ENCODE measurements at regions not wholly inside any gene's neighbourhood (a gene's known extent, or its start where the extent isn't known, plus 50 kb on each side); places are given as distances from the start of the nearest gene placed in this dataset.
A peak's percentile ranks its signal among the peaks of the same experiment; 100 is the strongest.

- DNase-seq (ENCODE audit: low read depth) = no peak
- no peak overlapping the region for H3K4me3 ChIP-seq (ENCODE audit: low read depth, low read length)
- TF ChIP-seq CTCF (IDR thresholded peaks at IDR 0.05; ENCODE audit: control insufficient read depth, extremely low read depth, insufficient read depth) = no peak
Measured at GRCh38 chr22:48490500-48491411, 1336.9 kb downstream of the BRD1 start.

DNA sequence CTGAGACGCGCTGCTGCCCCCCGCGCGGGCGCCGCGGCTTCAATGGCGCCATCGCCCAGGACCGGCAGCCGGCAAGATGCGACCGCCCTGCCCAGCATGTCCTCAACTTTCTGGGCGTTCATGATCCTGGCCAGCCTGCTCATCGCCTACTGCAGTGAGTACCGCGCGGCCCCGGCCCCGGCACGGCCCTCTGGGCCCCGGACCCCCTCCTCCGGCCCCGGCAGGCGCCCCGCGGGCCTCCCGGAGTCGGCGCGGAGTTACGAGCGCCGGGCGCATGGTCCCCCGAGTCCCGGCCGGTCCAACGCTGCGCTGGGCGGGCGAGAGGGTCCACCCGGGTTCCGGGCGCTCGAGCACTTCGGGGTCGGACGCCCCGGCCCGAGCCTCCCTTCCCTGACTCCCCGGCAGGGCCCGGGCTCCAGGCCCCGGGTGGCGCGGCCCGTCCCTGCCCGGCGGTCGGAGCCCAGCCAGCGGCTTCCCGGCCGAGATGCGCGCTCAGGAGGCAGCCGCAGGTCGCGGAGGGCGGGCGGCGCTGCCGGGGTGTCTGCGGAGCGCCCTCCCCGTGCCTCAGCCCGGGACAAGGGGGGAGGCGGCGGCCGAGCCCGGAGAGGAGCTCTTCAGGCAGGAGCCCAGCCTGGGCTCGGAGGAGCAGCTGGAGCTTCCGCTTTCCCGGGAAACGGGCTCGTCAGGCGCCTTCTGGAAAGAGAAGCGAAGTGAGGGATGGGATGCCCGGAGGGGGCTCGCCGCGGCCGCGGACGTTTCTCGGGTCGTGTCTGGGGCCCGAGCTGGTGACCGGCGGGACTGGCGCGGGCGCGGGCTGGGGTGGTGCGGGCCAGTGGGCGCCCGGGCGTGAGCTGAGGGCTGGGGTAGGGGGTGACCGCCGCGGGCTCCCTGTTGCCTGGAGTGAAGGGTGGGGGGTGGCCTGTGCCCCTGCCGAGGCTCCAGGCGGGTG is 1337.8 kb downstream of the BRD1 start:
- no peak for DNase-seq (ENCODE audit: low read depth)
- TF ChIP-seq CTCF (IDR thresholded peaks at IDR 0.05; ENCODE audit: control insufficient read depth, extremely low read depth, insufficient read depth) = no peak
- peak overlapping the region; percentile 37 for H3K4me3 ChIP-seq (ENCODE audit: low read depth, low read length)

DNA sequence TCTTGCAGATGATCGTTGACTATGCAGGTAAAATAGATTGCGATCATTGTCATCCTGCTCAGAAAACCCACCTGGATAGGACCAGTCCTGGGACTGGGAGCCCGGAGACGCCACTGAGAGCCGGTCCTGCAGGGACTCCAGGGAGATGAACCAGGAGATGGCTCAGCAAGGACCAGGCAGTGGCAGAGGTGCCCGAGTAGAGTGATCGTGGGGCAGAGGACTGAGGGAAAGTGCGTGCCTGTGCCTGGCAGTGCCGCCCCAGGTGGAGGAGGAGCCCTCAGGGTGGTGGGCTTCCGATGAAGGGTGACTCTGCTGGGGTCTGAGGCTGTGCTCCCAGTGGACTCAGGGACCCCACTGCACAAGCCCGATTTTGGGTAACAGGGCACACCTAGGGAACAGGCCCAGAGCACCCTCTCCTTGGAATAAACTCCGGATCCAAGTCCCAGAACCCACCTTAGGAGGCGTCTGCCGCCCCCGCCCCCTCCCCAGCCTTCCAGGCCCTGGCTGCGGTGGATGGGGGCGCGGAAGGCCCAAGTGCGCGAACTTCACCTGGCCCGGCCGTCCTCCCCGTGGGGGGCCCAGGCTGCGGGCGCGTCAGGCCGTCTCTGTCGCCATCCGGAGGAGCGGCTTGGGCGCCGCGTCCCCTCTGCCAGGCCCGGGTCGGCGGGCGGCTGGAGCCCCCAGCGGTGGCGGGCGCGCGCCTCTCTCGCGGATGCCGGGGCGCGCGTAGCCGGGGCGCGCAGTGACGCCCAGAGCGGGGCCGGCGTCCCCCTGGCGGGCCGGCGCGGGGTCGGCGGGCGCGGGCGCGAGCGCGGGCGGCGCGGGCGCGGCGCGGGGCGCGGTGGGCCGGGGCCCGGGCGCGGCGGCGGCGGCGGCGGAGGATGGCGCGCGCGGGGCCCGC is 1338.8 kb downstream of the BRD1 start:
- TF ChIP-seq CTCF (IDR thresholded peaks at IDR 0.05; ENCODE audit: control insufficient read depth, extremely low read depth, insufficient read depth) = no peak
- no peak for DNase-seq (ENCODE audit: low read depth)
- no peak overlapping the region for H3K4me3 ChIP-seq (ENCODE audit: low read depth, low read length)

DNA sequence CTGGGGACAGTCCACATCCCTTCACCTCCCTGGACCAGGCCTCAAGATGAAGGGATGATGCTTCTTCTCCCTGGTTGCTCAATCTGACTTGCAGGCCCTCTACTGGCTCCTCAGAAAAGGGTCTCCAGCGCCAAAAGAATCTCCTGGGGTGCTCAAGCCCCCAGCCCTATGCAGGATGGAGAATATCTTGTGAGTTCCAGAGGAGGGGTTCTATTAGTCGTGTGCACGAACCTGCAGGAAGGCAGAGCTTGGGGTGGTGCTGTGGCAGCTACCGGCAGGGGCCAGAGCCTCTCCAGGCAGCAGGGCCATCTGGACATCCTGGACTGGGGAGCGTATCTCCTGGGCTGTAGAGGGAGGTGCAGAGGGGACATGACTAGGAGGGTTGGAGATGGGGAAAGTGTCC is 1339.5 kb downstream of the BRD1 start:
- no peak overlapping the region for H3K4me3 ChIP-seq (ENCODE audit: low read depth, low read length)
- 0 out of 2 replicates have a peak, but pooled peaks have one; percentile 2 for TF ChIP-seq CTCF (IDR thresholded peaks at IDR 0.05; ENCODE audit: control insufficient read depth, extremely low read depth, insufficient read depth)
- no peak for DNase-seq (ENCODE audit: low read depth)

DNA sequence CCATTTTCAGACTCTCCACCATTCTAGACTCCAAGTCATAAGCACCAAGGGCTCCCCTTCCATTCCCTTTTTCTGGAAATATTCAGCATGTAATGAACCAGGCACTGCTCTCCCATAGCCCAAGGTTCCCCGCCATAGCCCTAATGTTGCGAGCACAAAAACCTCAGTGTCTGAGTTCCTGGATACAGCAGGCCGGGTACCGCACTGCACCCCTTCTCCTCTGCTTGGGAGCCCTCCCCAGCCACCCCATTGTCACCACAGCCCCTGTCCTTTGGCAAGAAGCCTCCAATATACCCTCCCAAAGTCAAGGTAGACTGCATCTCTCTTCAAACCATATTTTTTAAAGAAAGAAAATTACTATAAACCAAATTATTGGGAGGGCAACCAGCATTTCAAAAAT is 1341.1 kb downstream of the BRD1 start:
- TF ChIP-seq CTCF (IDR thresholded peaks at IDR 0.05; ENCODE audit: control insufficient read depth, extremely low read depth, insufficient read depth) = no peak
- H3K4me3 ChIP-seq (ENCODE audit: low read depth, low read length) = no peak overlapping the region
- DNase-seq (ENCODE audit: low read depth) = no peak

GRCh38 chr22:48486134-48486532 is 1341.5 kb downstream of the BRD1 start:
- no peak for DNase-seq (ENCODE audit: low read depth)
- TF ChIP-seq CTCF (IDR thresholded peaks at IDR 0.05; ENCODE audit: control insufficient read depth, extremely low read depth, insufficient read depth) = no peak
- no peak overlapping the region for H3K4me3 ChIP-seq (ENCODE audit: low read depth, low read length)
